H1 (cell line): ENCODE measurements at regions not wholly inside any gene's neighbourhood (a gene's known extent, or its start where the extent isn't known, plus 50 kb on each side); places are given as distances from the start of the nearest gene placed in this dataset.

Experiments used
- CTCF ChIA-PET: fragments of 300-600 bp; sonication (Branson Sonifier 250); formaldehyde crosslinking; loops from one replicate; lab custom pipeline; 2021; ENCODE audit not compliant: partially characterized antibody; lab: Charles Lee
- POLR2A ChIA-PET: fragments of 300-600 bp; sonication (Branson Sonifier 250); formaldehyde crosslinking; loops from one replicate; lab custom pipeline; 2021; ENCODE audit warnings: inconsistent platforms; ENCODE audit not compliant: partially characterized antibody; lab: Charles Lee
- DNase-seq, 2 experiments: peaks; one replicate each; pipeline versions ENCODE4 v3.0.0 to v3.0.0-alpha.2; 2010 to 2022; ENCODE audit warnings: low spot score in 2 of 2, low read depth in 1 of 2, mixed read lengths in 1 of 2
- FAIRE-seq: peaks from 2 replicates; lab custom pipeline; 2011; peaks lifted over from hg19 to GRCh38; lab: Jason Lieb, UNC
- H2AFZ ChIP-seq: 2 replicates; pipeline ENCODE4 v1.8.1; 2012; ENCODE audit warnings: low read length, inconsistent platforms
- H2AK5ac ChIP-seq: 2 replicates; pipeline ENCODE4 v1.6.1; 2013; ENCODE audit warnings: low read depth, low read length
- H2BK120ac ChIP-seq: replicated peaks from 2 replicates; pipeline ENCODE3; 2013; ENCODE audit warnings: low read depth, low read length, inconsistent platforms
- H2BK12ac ChIP-seq: 2 replicates; pipeline ENCODE4 v1.6.1; 2013; ENCODE audit warnings: low read depth, low read length
- H2BK15ac ChIP-seq: 2 replicates; pipeline ENCODE4 v1.6.1; 2013; ENCODE audit warnings: low read length
- H2BK20ac ChIP-seq: 2 replicates; pipeline ENCODE4 v1.6.1; 2013; ENCODE audit warnings: low read length
- H2BK5ac ChIP-seq: 2 replicates; pipeline ENCODE4 v1.6.1; 2013; ENCODE audit warnings: low read depth, low read length
- H3K14ac ChIP-seq: 2 replicates; pipeline ENCODE4 v1.6.1; 2013; ENCODE audit warnings: inconsistent platforms; ENCODE audit not compliant: insufficient read length
- H3K18ac ChIP-seq: 2 replicates; pipeline ENCODE4 v1.6.1; 2013; ENCODE audit warnings: low read length; ENCODE audit errors: extremely low read depth
- H3K23ac ChIP-seq: 2 replicates; pipeline ENCODE4 v1.6.1; 2013; ENCODE audit warnings: inconsistent platforms; ENCODE audit not compliant: insufficient read length
- H3K23me2 ChIP-seq: 2 replicates; pipeline ENCODE4 v1.6.1; 2013; ENCODE audit warnings: low read depth, low read length
- H3K27ac ChIP-seq: 2 replicates; pipeline ENCODE4 v1.6.1; 2011; ENCODE audit warnings: low read depth, low read length, inconsistent platforms
- H3K27me3 ChIP-seq, 4 experiments: replicated peaks in 1 of 4; 1 replicate in 1 of 4; 2 replicates in 3 of 4; pipeline versions ENCODE4 v1.6.1 to v1.8.1; 2011 to 2013; ENCODE audit warnings: low read length in 3 of 4, mild to moderate bottlenecking in 3 of 4, inconsistent platforms in 2 of 4, mixed read lengths in 2 of 4, moderate library complexity in 1 of 4; ENCODE audit not compliant: control insufficient read depth in 3 of 4, insufficient read depth in 3 of 4; ENCODE audit errors: extremely low read depth in 1 of 4
- H3K36me3 ChIP-seq, 4 experiments: 2 replicates each; pipeline versions ENCODE4 v1.6.1 to v1.8.1; 2011 to 2013; ENCODE audit warnings: mild to moderate bottlenecking in 4 of 4, low read length in 3 of 4, moderate library complexity in 2 of 4, control low read depth in 1 of 4, inconsistent platforms in 1 of 4; ENCODE audit not compliant: insufficient read depth in 4 of 4, control insufficient read depth in 2 of 4
- H3K4ac ChIP-seq: replicated peaks from 2 replicates; pipeline ENCODE3; 2013; ENCODE audit warnings: low read length, low read depth, mixed read lengths, inconsistent platforms; ENCODE audit not compliant: insufficient read length
- H3K4me1 ChIP-seq, 4 experiments: replicated peaks in 1 of 4; 1 replicate in 1 of 4; 2 replicates in 3 of 4; pipeline versions ENCODE4 v1.6.1 to v1.8.1; 2011 to 2013; ENCODE audit warnings: low read length in 3 of 4, inconsistent platforms in 2 of 4, mixed read lengths in 1 of 4; ENCODE audit not compliant: insufficient read depth in 4 of 4, control insufficient read depth in 3 of 4
- H3K4me2 ChIP-seq, 2 experiments: 2 replicates each; pipeline versions ENCODE4 v1.6.1 to v1.8.1; 2011 to 2013; ENCODE audit warnings: low read depth in 2 of 2, low read length in 2 of 2, control low read depth in 1 of 2, inconsistent platforms in 1 of 2, mild to moderate bottlenecking in 1 of 2; ENCODE audit not compliant: insufficient read depth in 1 of 2
- H3K4me3 ChIP-seq, 4 experiments: fragments of 200-600, 300-600 bp in 1 of 4; sonication (generic), shearing (Covaris generic), sonication (Bioruptor Twin) in 1 of 4; 2 replicates each; pipeline versions ENCODE4 v1.5.1 to v1.8.1; 2011 to 2016; ENCODE audit warnings: low read length in 4 of 4, low read depth in 3 of 4, control low read depth in 2 of 4, inconsistent platforms in 2 of 4, mild to moderate bottlenecking in 2 of 4, mixed read lengths in 1 of 4, moderate library complexity in 1 of 4; ENCODE audit not compliant: insufficient read depth in 2 of 4; ENCODE audit errors: extremely low read depth in 1 of 4
- H3K56ac ChIP-seq: replicated peaks from 2 replicates; pipeline ENCODE3; 2013; ENCODE audit warnings: low read depth, mild to moderate bottlenecking, mixed read lengths, low read length, inconsistent platforms; ENCODE audit not compliant: insufficient read length
- H3K79me1 ChIP-seq: 2 replicates; pipeline ENCODE4 v1.6.1; 2013; ENCODE audit warnings: low read depth, low read length, control low read depth
- H3K79me2 ChIP-seq, 2 experiments: 2 replicates each; pipeline versions ENCODE4 v1.6.1 to v1.8.1; 2012 to 2013; ENCODE audit warnings: low read length in 2 of 2, mild to moderate bottlenecking in 2 of 2, inconsistent platforms in 1 of 2; ENCODE audit not compliant: insufficient read depth in 2 of 2, control insufficient read depth in 1 of 2
- H3K9ac ChIP-seq, 4 experiments: replicated peaks in 1 of 4; 1 replicate in 1 of 4; 2 replicates in 3 of 4; pipeline versions ENCODE4 v1.6.1 to v1.8.1; 2011 to 2013; ENCODE audit warnings: low read depth in 3 of 4, low read length in 3 of 4, control low read depth in 2 of 4, mild to moderate bottlenecking in 2 of 4, moderate library complexity in 2 of 4, inconsistent platforms in 1 of 4; ENCODE audit errors: extremely low read depth in 1 of 4
- H3K9me3 ChIP-seq, 2 experiments: 2 replicates each; pipeline versions ENCODE4 v1.6.1 to v1.8.1; 2012 to 2013; ENCODE audit warnings: mild to moderate bottlenecking in 2 of 2, moderate library complexity in 2 of 2, control low read depth in 1 of 2, inconsistent platforms in 1 of 2, low read depth in 1 of 2, low read length in 1 of 2, mixed read lengths in 1 of 2; ENCODE audit not compliant: insufficient read depth in 2 of 2
- H4K20me1 ChIP-seq, 2 experiments: replicated peaks in 1 of 2; 2 replicates each; pipeline versions ENCODE3 to v1.8.1; 2011 to 2013; ENCODE audit warnings: inconsistent platforms in 2 of 2, low read length in 2 of 2, mild to moderate bottlenecking in 1 of 2; ENCODE audit not compliant: insufficient read depth in 2 of 2, control insufficient read depth in 1 of 2
- H4K5ac ChIP-seq: 2 replicates; pipeline ENCODE4 v1.6.1; 2013; ENCODE audit warnings: low read length, low read depth, mixed read lengths, inconsistent platforms; ENCODE audit not compliant: insufficient read length
- H4K8ac ChIP-seq: 2 replicates; pipeline ENCODE4 v1.8.0; 2013; ENCODE audit warnings: mild to moderate bottlenecking, moderate library complexity, low read length, inconsistent platforms; ENCODE audit not compliant: insufficient read depth; ENCODE audit errors: extremely low read depth
- H4K91ac ChIP-seq: replicated peaks from 2 replicates; pipeline ENCODE3; 2013; ENCODE audit warnings: low read length, mixed read lengths, inconsistent platforms; ENCODE audit not compliant: insufficient read length
- ATF2 ChIP-seq: IDR thresholded peaks from 2 replicates; pipeline ENCODE4 v1.6.1; 2012; ENCODE audit warnings: low read length, inconsistent platforms
- BRCA1 ChIP-seq: IDR thresholded peaks from 2 replicates; pipeline ENCODE4 v1.6.1; 2012; ENCODE audit warnings: low read depth, low read length, improper control_type of control experiment
- CHD2 ChIP-seq: IDR thresholded peaks from 2 replicates; pipeline ENCODE4 v1.6.1; 2012; ENCODE audit warnings: low read length, improper control_type of control experiment
- CREB1 ChIP-seq: IDR thresholded peaks from 2 replicates; pipeline ENCODE4 v1.6.1; 2012; ENCODE audit warnings: inconsistent platforms
- KDM1A ChIP-seq: fragments of 200-600, 300-600 bp; sonication (generic); IDR thresholded peaks from 2 replicates; pipeline ENCODE4 v1.7.1; 2016; ENCODE audit warnings: mild to moderate bottlenecking, low read length, borderline replicate concordance
- MAX ChIP-seq: IDR thresholded peaks from 2 replicates; pipeline ENCODE4 v1.6.1; 2012; ENCODE audit warnings: inconsistent platforms
- SP2 ChIP-seq: IDR thresholded peaks from 2 replicates; pipeline ENCODE4 v1.6.1; 2012; ENCODE audit warnings: mild to moderate bottlenecking, low read length, inconsistent platforms
- WGBS, 2 experiments: shearing (Covaris generic) in 1 of 2; methylation state at CpG; one replicate each; pipeline versions ENCODE4 v1.1.6 to v1.1.7; 2013 to 2015; ENCODE audit warnings: low lambda C conversion rate in 2 of 2, mixed read lengths in 2 of 2, inconsistent platforms in 1 of 2, low coverage in 1 of 2, missing lambda C conversion rate in 1 of 2; ENCODE audit not compliant: insufficient replicate concordance in 2 of 2, insufficient coverage in 1 of 2, insufficient read length in 1 of 2; ENCODE audit errors: extremely low coverage in 1 of 2, missing lambda C conversion rate in 1 of 2; 5-methylcytosine and 5-hydroxymethylcytosine counted together

DNA sequence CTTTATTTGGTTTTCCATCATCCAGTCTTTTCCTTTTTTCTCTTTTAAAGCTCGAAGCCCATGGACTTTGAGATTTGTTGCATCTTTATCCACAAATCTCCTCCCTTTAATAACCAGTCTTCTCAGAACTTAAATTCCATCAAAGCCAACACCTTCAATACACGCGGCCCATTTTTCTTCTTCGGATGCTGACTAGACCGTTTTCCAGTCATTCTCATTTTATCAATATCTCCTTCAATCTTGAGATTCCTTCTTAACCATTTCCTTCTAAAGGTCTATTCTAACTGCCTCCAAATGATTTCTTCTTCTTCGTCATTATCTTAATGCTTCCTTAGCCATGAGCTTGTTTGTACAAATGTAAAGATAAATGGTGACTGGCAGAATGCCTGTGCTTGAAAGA is 173.5 kb downstream of the BAMBI start:
- H3K27me3 ChIP-seq, result no peaks in the 10 kb centered on the region
- no peak for FAIRE-seq
- H2BK5ac ChIP-seq, result no peak overlapping the region
- 92% methylated on average over 6 of the region's 6 CpGs; no CpG with 5 or more reads in 1 of the 2 experiments for WGBS, 2 experiments
- H2BK15ac ChIP-seq, result no peak overlapping the region
- H3K79me2 ChIP-seq, result no peaks in the 10 kb centered on the region
- H4K5ac ChIP-seq, result no peak overlapping the region
- no peak overlapping the region for H3K4me3 ChIP-seq
- H2BK12ac ChIP-seq, result no peak overlapping the region
- no peaks in the 10 kb centered on the region for H4K20me1 ChIP-seq
- H4K91ac ChIP-seq, result no peak overlapping the region
- DNase-seq, result no peak
- CTCF ChIA-PET, result interaction anchor here (1.1 kb wide), 1 partner anchor 11 kb away, joined by 3 read pairs; no protein-coding TSS in a partner anchor
- no peak overlapping the region for H3K27ac ChIP-seq
- H3K4me1 ChIP-seq, result no peaks in the 10 kb centered on the region
- H3K9ac ChIP-seq, result no peak overlapping the region
- no peak overlapping the region for H3K14ac ChIP-seq
- no peak overlapping the region for H3K56ac ChIP-seq
- H2BK20ac ChIP-seq, result no peak overlapping the region
- H2AK5ac ChIP-seq, result no peak overlapping the region
- H2BK120ac ChIP-seq, result no peak overlapping the region
- no peak overlapping the region for H3K23ac ChIP-seq
- POLR2A ChIA-PET, result no interaction called here
- H3K36me3 ChIP-seq, result no peaks in the 10 kb centered on the region
- H3K18ac ChIP-seq, result no peak overlapping the region
- no peak overlapping the region for H2AFZ ChIP-seq
- H3K9me3 ChIP-seq, result no peaks in the 10 kb centered on the region
- no peak overlapping the region for H3K4me2 ChIP-seq
- no peaks in the 10 kb centered on the region for H3K79me1 ChIP-seq
- H4K8ac ChIP-seq, result no peak overlapping the region
- TF ChIP-seq BRCA1 (no peak), MAX (no peak), ATF2 (no peak), CREB1 (no peak), CHD2 (no peak), SP2 (no peak), KDM1A (no peak)
- no peaks in the 10 kb centered on the region for H3K23me2 ChIP-seq
- H3K4ac ChIP-seq, result no peak overlapping the region
